Middle frontal gyrus (tissue), 1 donor: ENCODE measurements at regions not wholly inside any gene's neighbourhood (a gene's known extent, or its start where the extent isn't known, plus 50 kb on each side); places are given as distances from the start of the nearest gene placed in this dataset.

Experiments
- DNase-seq: peaks from one replicate; pipeline ENCODE4 v3.0.0-alpha.2; 2015; ENCODE audit warnings: low spot score; ENCODE audit errors: extremely low spot score

GRCh38 chr2:19140463-19141208, 217.8 kb downstream of the OSR1 start:
- DNase-seq, result no peak

DNA sequence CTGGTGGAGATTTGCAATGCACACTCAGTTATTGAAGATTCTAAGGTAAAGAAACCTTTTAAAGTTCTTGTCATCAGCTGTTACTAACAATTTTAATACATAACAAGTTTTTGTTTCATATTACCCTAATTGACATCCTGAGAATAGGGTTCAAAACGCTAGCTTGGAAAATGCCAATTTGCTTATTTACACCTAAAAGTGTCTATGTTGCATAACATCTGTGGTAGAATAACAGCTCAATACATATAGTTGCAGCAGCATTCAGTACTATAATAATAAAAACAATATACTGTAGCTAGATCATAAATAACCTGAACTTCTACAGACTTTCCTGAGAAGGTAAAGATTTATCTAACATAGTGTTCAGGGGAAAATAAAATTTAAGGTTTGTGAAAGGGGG, 219.0 kb downstream of the OSR1 start:
- no peak for DNase-seq

DNA sequence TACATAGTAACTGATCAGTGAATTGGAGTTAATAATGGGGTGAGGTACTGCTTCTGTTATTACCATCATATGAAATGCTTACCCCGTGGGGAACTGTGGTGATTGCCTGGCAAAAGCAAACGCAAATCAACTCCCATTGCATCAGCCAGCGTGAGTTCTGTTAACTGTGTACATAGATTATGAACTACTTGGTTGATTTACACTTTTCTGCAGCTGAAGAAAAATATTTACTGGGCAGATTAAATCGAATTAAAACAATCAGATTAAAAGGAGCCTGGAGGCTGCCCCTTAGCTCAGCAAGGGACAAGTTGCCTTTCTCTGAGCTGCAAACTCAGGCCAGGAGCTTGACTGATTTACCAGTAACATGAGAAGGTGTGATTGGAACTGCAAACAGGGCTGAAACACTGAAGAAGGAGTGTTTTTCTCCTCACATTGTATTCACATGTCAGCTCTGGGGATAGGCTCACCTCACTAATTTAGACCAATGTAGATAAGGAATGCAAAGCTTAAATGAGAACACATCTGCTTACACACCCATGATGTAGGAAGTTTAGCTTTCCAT, 220.1 kb downstream of the OSR1 start:
- no peak for DNase-seq

GRCh38 chr2:19137433-19137832, 221.0 kb downstream of the OSR1 start:
- no peak for DNase-seq

GRCh38 chr2:19132967-19133366, 225.5 kb downstream of the OSR1 start:
- DNase-seq, result no peak

GRCh38 chr2:19131871-19132270, 226.6 kb downstream of the OSR1 start:
- no peak for DNase-seq

GRCh38 chr2:19128148-19128547, 230.3 kb downstream of the OSR1 start:
- DNase-seq, result no peak

- no peak for DNase-seq
Observed at GRCh38 chr2:19127616-19128015, 230.8 kb downstream of the OSR1 start.

DNA sequence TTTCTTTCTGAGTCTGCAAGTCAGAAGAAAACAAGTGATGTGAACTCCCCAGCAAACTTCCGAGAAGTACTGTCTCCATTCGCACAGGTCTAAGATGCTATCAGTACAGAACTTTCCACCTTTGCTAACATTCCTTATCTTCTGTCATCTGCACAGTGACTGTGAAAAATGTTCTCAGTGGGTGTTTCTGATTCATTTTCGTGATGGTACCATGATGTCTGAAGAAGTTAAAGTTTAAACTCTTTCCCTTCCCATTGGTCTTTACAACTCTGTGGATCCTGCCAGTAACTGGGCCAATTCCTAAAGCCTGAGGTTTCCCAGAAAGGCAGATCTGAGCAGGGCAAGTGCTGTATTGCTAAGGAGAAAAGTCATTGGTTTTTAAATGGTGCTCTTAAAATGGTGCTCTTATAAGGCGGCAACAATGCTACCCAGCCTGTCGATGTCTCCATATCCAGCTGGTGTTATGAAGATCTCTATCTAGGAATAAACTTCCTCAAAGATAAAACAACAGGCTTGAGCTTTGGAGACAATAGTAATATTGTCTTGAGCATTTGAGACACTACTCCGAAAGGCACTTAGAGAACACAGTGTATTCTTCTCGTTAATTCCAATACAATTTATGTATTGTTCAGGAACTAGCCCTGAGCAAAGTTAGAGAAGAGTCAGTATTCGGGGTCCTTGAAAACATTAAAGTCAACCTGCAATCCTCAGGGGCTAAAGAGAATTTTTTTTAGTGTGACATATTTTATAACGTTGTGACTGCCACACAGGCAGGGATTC, 232.3 kb downstream of the OSR1 start:
- no peak for DNase-seq

- no peak for DNase-seq
Observed at GRCh38 chr2:19124135-19124534, 234.3 kb downstream of the OSR1 start.

GRCh38 chr2:19123556-19123955, 234.9 kb downstream of the OSR1 start:
- DNase-seq, result no peak

DNA sequence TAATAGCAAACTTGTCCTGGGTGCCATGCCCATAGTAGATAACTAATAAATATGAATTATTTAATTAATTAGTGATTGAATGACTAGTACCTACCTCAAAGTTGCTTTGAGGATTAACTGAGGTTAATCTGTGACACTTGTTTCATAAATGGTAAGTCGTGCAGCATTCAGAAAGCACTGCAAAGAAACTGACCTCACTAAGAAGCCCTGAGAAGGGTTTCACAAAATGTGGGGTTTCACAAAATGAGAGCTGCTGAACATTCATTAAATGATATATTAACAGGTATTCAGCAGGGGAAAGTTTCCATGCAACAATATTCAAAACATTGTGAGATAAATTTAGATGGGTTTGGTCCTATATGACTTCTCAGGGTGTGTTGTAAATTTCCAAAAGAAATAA, 236.2 kb downstream of the OSR1 start:
- DNase-seq, result no peak

GRCh38 chr2:19120941-19121750, 237.3 kb downstream of the OSR1 start:
- DNase-seq, result no peak

GRCh38 chr2:19120181-19120580, 238.2 kb downstream of the OSR1 start:
- DNase-seq, result no peak

DNA sequence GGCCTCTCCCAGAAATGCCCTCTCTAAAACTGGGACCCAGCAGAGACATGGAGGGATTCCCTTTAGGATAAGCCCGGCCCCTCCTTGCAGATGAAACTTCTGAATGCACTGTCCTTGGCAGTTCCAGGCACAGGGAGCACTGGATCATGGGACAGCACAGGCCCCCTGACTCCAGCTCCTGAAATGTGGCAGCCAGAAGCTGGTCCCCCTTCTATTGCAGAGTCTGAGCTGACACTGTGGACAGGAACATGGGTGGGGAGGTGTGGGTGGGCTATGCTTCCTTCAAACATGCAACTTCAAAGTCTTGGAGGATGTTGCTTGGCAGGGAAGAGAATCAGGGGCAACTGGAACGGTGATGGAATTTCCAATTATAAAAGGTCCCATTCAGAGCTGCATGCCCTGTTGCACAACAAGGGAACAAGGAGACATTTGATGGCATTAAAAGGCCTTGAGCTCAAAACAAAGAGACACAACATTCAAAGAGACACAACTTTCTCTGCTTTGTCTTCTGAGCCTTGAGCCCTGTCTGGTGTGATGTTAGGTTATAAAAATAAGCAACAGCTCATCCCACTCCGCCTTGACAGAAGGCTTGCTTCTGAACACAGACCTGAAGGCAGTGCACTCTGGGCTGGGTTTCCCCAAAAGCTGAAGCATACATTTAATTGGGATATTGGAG, 239.0 kb downstream of the OSR1 start:
- no peak for DNase-seq

- DNase-seq, result no peak
Observed at GRCh38 chr2:19116918-19117317, 241.5 kb downstream of the OSR1 start.

GRCh38 chr2:19114754-19115231, 243.6 kb downstream of the OSR1 start:
- no peak for DNase-seq

DNA sequence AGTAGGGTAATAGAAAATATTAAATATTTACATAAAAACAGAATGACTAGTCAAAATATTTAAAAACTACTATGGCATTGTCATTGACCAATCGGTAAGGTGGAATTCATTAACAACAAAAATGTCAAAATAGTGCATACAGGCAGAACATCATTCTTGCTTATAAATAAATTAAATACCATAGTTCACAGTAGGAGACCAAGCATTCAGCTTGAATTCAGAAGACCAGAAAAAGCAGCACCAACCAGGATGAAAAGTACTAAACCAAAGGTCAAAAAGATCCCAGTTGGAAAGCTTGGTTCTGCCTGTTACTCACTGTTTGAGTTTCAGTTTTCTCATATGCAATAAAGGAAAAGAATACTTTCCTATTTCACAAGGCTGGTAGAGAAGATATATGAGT, 244.3 kb downstream of the OSR1 start:
- DNase-seq, result no peak

DNA sequence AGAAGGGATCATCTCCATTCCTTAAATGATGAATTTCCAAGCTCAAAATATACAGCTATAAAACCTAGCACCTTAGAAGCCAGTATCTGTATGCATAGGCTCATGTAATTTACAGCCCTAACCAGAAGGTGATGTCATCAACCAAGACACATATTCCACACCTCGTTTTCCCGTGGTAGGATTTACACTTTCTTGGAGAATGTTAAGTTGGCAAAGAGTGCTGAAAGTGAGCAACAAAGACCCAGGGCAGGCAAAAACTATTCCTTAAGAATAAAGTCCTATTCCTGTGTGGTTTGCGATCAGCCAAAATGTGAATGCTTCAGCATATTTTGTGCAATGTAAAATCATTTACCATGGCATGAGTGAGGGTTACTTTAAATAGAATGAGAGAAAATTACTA, 247.1 kb downstream of the OSR1 start:
- DNase-seq, result no peak

GRCh38 chr2:19109518-19109917, 248.9 kb downstream of the OSR1 start:
- no peak for DNase-seq

- no peak for DNase-seq
Observed at GRCh38 chr2:19106376-19106775, 252.0 kb downstream of the OSR1 start.
